ENCODE measurements at regions not wholly inside any gene's neighbourhood (a gene's known extent, or its start where the extent isn't known, plus 50 kb on each side); places are given as distances from the start of the nearest gene placed in this dataset.

GRCh38 chr16:51685498-51685897, 534.4 kb upstream of the SALL1 start:
- TF ChIP-seq CTCF (IDR thresholded peaks at IDR 0.05) = no peak
- DNase-seq (ENCODE audit: low spot score) = no peak

GRCh38 chr16:51683882-51684281, 532.8 kb upstream of the SALL1 start:
- no peak for DNase-seq (ENCODE audit: low spot score)
- no peak for ATAC-seq (ENCODE audit: low FRiP score)
- no peak for TF ChIP-seq CTCF (IDR thresholded peaks at IDR 0.05)

More at GRCh38 chr16:51685498-51685897, 534.4 kb upstream of the SALL1 start:
- ATAC-seq (ENCODE audit: low FRiP score) = no peak

- DNase-seq (ENCODE audit: low spot score) (no peak), ATAC-seq (ENCODE audit: low FRiP score) (no peak)
- TF ChIP-seq CTCF (IDR thresholded peaks at IDR 0.05) = no peak
These were observed 531.8 kb upstream of the SALL1 start for GRCh38 chr16:51682905-51683304.

GRCh38 chr16:51674615-51675014, 523.5 kb upstream of the SALL1 start:
- TF ChIP-seq CTCF (IDR thresholded peaks at IDR 0.05) = no peak
- no peak for DNase-seq (ENCODE audit: low spot score)
- ATAC-seq (ENCODE audit: low FRiP score) = no peak

- ATAC-seq (ENCODE audit: low FRiP score) = no peak
- DNase-seq (ENCODE audit: low spot score) = no peak
- TF ChIP-seq CTCF (IDR thresholded peaks at IDR 0.05) = no peak
These were observed 519.5 kb upstream of the SALL1 start for GRCh38 chr16:51670527-51670926.

- no peak for ATAC-seq (ENCODE audit: low FRiP score)
- TF ChIP-seq CTCF (IDR thresholded peaks at IDR 0.05) = no peak
- DNase-seq (ENCODE audit: low spot score) = no peak
These were observed 515.8 kb upstream of the SALL1 start for GRCh38 chr16:51666821-51667220.

GRCh38 chr16:51666074-51666473, 515.0 kb upstream of the SALL1 start:
- DNase-seq (ENCODE audit: low spot score) (no peak), ATAC-seq (ENCODE audit: low FRiP score) (no peak)
- no peak for TF ChIP-seq CTCF (IDR thresholded peaks at IDR 0.05)

Measured in omental fat pad (tissue), 3 donors.